22Rv1 (cell line): ENCODE measurements at regions not wholly inside any gene's neighbourhood (a gene's known extent, or its start where the extent isn't known, plus 50 kb on each side); places are given as distances from the start of the nearest gene placed in this dataset.

Experiments used
- H3K27ac ChIP-seq: fragments of 450-650 bp; 2 replicates; pipeline ENCODE4 v1.5.1; 2017
- CTCF ChIP-seq: fragments of 450-650 bp; IDR thresholded peaks from 2 replicates; pipeline ENCODE4 v1.5.1; 2017; ENCODE audit warnings: mild to moderate bottlenecking
- ZFX ChIP-seq: fragments of 450-650 bp; IDR thresholded peaks from 2 replicates; pipeline ENCODE4 v1.6.1; 2017; ENCODE audit warnings: antibody characterized with exemption, borderline replicate concordance

- no peak for TF ChIP-seq ZFX
- TF ChIP-seq CTCF = no peak
- no peak overlapping the region for H3K27ac ChIP-seq
Measured at GRCh38 chr9:26682796-26683496, 209.7 kb downstream of the CAAP1 start.

DNA sequence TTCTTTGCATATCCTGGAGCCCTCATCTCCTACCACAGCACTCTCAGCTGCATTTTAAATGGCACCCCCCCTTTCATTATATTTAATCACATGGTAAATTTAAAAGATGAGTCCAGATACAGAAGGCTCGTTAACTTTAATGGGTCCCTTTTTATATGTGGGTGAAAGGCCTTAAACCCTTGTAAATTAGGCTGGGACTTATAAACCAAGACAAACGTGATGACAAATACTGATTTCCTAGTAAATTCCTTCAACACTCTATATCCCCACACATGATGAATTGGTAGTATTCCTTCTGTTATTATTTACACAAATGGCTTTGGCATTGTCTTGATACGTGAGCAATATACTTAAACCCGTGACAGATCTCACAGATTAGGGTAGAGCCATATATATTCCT is 210.6 kb downstream of the CAAP1 start:
- TF ChIP-seq ZFX = no peak
- TF ChIP-seq CTCF = no peak
- no peak overlapping the region for H3K27ac ChIP-seq

DNA sequence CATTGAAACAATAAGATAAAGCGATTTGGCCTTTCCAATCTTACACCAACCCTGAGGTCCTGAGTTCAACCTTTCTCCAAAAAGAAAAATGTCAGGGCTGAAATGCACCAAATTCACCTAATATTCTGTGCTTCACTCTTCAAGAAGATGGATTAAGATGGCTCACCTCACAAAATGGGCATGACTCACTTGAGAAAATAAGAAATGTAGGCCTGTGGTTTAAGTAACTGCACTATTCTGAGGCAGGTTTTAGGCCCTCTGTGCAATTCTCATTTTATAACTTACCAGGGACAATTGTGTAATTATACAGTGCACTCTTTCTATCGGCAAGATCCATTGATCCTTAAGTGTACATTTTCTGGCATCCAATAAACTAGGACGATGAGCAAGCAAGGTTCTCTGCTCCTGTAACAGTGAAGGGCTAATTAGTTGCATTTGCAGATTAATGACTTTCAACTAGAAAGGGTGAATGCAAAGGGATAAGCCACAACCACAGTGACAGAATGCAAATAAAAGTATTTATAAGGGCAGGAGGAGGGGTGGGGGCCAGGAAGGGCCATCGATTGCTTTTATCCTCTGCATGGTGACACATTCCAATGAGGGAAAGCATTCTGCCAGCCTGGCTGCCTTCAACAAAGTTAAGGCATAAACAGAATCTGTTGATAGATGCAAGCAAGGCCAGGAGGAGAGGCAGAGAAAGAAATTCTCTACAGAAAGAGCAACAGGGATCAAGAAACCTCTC is 214.5 kb downstream of the CAAP1 start:
- no peak overlapping the region for H3K27ac ChIP-seq
- TF ChIP-seq ZFX (no peak), CTCF (no peak)

DNA sequence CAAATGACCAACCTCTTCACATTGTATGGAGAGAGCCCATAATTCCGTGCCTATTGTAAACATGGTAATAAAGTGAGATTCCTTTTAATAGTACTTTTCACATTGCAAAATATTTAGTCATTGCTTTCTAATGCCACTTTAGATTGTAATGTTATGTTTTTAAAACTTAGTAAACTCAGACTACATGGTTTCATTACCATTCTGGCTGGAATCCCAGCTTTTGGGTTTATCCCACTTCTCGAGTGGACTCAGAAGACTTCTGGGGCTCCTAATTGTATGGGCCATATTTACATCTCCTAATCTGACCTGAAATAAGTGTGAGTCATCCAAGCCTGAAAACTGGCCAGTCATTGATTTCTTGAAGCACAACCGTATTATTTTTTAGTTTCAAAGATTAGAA is 217.6 kb downstream of the CAAP1 start:
- no peak overlapping the region for H3K27ac ChIP-seq
- TF ChIP-seq ZFX = no peak
- no peak for TF ChIP-seq CTCF

DNA sequence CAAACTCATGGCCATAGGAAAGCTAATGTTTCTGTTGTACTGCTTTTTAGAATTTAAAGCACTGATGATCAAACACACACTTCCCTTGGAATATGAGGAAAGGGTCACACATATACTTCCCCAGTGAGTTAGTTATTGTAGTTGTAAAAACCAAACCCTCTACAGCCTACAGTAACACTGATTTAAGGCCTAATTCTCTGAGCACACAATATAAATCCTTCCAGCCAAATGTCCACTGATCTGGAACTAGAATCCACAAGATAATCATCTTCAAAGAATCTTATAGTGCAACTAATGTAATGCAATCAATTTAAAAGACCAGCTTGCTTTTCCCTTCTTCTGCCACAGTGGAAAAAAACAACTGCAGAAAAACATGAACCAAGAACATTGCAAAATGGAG is 219.3 kb downstream of the CAAP1 start:
- TF ChIP-seq ZFX (no peak), CTCF (no peak)
- no peak overlapping the region for H3K27ac ChIP-seq

GRCh38 chr9:26669701-26670670 is 222.6 kb downstream of the CAAP1 start:
- TF ChIP-seq ZFX (no peak), CTCF (no peak)
- no peak overlapping the region for H3K27ac ChIP-seq
